ENCODE measurements at regions not wholly inside any gene's neighbourhood (a gene's known extent, or its start where the extent isn't known, plus 50 kb on each side); places are given as distances from the start of the nearest gene placed in this dataset.

- TF ChIP-seq POLR2A (IDR thresholded peaks at IDR 0.05) (no peak), POLR2AphosphoS5 (IDR thresholded peaks at IDR 0.05; ENCODE audit: insufficient read depth in 1 of 2, low read depth in 1 of 2) (no peak), CTCF (IDR thresholded peaks at IDR 0.05) (no peak)
- no peak overlapping the region for H3K27ac ChIP-seq
- H3K36me3 ChIP-seq: no peaks in the 10 kb centered on the region
- intact Hi-C loops (cut with DNase I): no loop called here
- H3K4me1 ChIP-seq: no peaks in the 10 kb centered on the region
- no peaks in the 10 kb centered on the region for H3K27me3 ChIP-seq
- no peak overlapping the region for H3K4me3 ChIP-seq
- no peaks in the 10 kb centered on the region for H3K9me3 ChIP-seq
- DNase-seq (ENCODE audit: extremely low spot score in 2 of 2): no peak
Measured at GRCh38 chr22:22105364-22105763, 122.8 kb upstream of the TOP3B start.

DNA sequence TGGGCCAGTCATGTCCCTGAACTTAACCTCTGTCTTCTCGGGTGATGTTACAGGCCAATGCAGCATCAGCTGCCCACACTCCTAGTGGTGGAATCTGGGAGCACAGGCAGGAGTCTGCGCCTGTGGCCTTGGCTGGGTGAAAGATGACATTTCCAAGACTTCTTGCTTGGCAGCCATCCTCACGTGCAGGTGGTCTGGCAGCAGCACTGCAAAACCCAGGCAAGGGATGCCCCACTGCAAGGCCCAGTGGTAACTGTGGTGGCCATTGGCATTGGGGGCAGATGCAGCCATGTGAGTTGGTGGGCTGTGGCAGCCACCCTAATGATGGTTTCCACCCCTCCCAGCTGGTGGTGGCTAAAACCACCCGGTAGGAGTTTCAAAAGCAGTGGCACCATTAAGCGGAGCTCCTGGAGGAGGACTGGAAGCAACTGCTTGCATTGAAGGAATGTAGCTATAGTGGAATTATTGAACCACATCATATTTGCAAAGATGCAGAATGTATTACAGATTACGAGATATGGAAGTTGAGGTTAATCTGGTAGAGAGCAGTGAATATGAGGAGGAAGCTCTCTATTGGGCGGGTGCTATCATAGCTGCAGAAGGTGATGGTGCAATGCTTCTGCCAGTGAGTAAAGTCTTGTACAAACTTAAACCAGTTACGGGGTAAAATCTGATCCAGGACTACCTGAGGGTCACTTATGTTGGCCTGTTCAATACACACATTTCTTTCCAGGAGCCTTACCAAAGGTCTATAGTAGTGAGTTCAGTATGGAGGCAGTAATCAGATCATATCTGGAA lies 120.7 kb upstream of the TOP3B start:
- Histone ChIP-seq H3K9me3 (no peaks in the 10 kb centered on the region), H3K4me1 (no peaks in the 10 kb centered on the region), H3K27ac (no peak overlapping the region), H3K36me3 (no peaks in the 10 kb centered on the region), H3K27me3 (no peaks in the 10 kb centered on the region), H3K4me3 (no peak overlapping the region)
- TF ChIP-seq POLR2A (IDR thresholded peaks at IDR 0.05) (no peak), CTCF (IDR thresholded peaks at IDR 0.05) (no peak), POLR2AphosphoS5 (IDR thresholded peaks at IDR 0.05; ENCODE audit: insufficient read depth in 1 of 2, low read depth in 1 of 2) (no peak)
- intact Hi-C loops (cut with DNase I): no loop called here
- DNase-seq (ENCODE audit: extremely low spot score in 2 of 2): no peak

DNA sequence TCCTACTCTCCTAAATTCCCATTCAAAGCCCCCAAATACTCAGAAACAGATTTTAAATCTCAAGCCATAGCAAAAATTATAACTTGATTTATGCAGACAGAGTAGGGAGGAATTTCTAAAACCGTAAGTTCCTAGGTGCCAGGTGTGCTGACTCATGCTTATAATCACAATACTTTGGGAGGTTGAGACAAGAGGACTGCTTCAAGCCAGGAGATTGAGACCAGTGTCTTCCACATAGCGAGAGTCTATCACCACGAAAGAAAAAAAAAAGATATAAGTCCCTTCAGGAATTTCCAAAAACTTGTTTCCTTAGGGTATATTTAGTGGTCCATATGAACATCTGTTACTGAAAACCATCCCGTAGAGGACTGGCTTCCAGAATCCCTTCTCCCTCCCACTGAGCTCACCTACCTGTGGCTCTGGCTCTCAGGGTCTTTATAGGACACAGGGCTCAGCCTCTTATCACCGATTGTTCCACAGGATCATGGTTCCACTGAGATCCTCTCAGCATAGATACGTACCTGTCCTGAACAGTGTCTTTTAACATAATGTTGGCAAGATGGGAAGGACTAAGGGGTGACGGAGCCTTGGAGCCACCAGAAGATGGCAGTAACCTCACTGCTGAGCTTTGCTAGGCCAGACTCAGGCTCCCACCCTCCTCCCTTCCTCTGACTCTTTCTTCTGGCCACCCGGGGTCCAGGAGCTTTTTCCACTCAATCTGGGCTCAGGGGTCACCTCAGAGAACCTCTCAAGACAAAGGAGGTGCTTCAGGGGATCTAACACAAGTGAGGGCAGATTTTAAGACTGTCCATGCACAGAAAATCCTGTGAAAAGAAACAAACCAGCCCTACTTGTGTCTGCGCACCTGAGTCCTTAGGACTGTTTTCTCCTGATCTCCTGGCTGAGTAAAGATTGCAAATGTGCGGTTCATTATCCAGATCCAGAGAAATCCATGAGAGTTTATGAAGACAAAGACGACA lies 117.5 kb upstream of the TOP3B start:
- intact Hi-C loops (cut with DNase I): no loop called here
- Histone ChIP-seq H3K27me3 (no peaks in the 10 kb centered on the region), H3K4me1 (no peaks in the 10 kb centered on the region), H3K36me3 (no peaks in the 10 kb centered on the region), H3K4me3 (no peak overlapping the region), H3K27ac (no peak overlapping the region), H3K9me3 (no peaks in the 10 kb centered on the region)
- no peak for TF ChIP-seq POLR2AphosphoS5 (IDR thresholded peaks at IDR 0.05; ENCODE audit: insufficient read depth in 1 of 2, low read depth in 1 of 2)
- no peak for TF ChIP-seq CTCF (IDR thresholded peaks at IDR 0.05)
- no peak for TF ChIP-seq POLR2A (IDR thresholded peaks at IDR 0.05)
- DNase-seq (ENCODE audit: extremely low spot score in 2 of 2): no peak

GRCh38 chr22:22099194-22099486 lies 116.6 kb upstream of the TOP3B start:
- Histone ChIP-seq H3K27me3 (no peaks in the 10 kb centered on the region), H3K27ac (no peak overlapping the region), H3K36me3 (no peaks in the 10 kb centered on the region), H3K4me3 (no peak overlapping the region), H3K9me3 (no peaks in the 10 kb centered on the region), H3K4me1 (no peaks in the 10 kb centered on the region)
- DNase-seq (ENCODE audit: extremely low spot score in 2 of 2): no peak
- TF ChIP-seq CTCF (IDR thresholded peaks at IDR 0.05): no peak
- TF ChIP-seq POLR2A (IDR thresholded peaks at IDR 0.05): no peak
- TF ChIP-seq POLR2AphosphoS5 (IDR thresholded peaks at IDR 0.05; ENCODE audit: insufficient read depth in 1 of 2, low read depth in 1 of 2): no peak
- intact Hi-C loops (cut with DNase I): no loop called here

Measured in vagina (tissue), 2 donors.